Fibroblast of villous mesenchyme (primary cell): ENCODE measurements at regions not wholly inside any gene's neighbourhood (a gene's known extent, or its start where the extent isn't known, plus 50 kb on each side); places are given as distances from the start of the nearest gene placed in this dataset.
"Not testable (repeated sequence)": the region's sequence is repeated elsewhere in the genome, so short reads cannot be mapped to it uniquely, and the experiment has no call there.

ENCODE experiments used
- DNase-seq: peaks from one replicate; pipeline ENCODE4 v3.0.0-alpha.2; 2010; ENCODE audit warnings: low read depth
- H3K4me3 ChIP-seq: 2 replicates; pipeline ENCODE4 v1.5.1; 2011; ENCODE audit warnings: low read depth, mild to moderate bottlenecking, low read length
- CTCF ChIP-seq: IDR thresholded peaks from 2 replicates; pipeline ENCODE4 v1.5.1; 2012; ENCODE audit warnings: low read depth, mild to moderate bottlenecking, low read length; ENCODE audit not compliant: insufficient read depth

DNA sequence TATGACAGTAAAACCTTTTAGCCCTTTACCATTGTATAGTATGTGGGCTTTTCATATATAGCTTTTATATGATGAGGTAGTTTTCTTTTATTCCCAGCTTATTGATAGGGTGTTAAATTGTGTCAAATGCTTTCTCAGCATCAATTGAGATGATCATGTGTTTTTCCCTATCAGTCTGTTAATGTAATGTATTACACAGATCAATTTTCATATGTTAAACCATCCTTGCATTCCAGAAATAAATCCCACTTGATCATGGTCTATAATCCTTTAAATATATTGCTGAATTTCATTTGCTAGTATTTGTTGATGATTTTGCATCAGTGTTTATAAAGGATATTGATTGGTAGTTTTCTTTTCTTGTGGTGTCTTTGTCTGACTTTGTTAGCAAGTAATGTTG lies 603.9 kb downstream of the TRHDE start:
- DNase-seq = no peak
- no peak overlapping the region for H3K4me3 ChIP-seq
- TF ChIP-seq CTCF = no peak

DNA sequence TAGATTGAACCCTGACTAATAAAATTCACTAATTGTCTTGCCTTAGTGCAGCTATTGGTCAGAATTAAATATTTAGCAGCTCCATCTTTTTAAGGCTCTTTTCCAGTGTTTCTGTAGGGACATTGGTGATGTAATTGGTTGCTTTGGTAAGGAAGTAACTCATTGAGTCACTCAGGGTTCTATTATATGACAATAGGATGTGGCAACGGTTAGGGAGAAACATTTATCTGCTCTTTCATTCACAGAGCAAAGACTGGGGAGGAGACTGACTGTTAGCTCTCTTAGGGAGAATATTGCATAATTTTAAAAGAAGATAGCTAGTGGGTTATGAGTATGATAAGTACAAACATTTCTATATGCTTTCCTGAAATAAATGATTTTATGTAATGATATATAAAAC lies 616.5 kb downstream of the TRHDE start:
- H3K4me3 ChIP-seq = no peak overlapping the region
- TF ChIP-seq CTCF = no peak
- no peak for DNase-seq

- no peak overlapping the region for H3K4me3 ChIP-seq
- no peak for TF ChIP-seq CTCF
- DNase-seq = no peak
Measured at GRCh38 chr12:72889791-72890190, 617.6 kb downstream of the TRHDE start.

DNA sequence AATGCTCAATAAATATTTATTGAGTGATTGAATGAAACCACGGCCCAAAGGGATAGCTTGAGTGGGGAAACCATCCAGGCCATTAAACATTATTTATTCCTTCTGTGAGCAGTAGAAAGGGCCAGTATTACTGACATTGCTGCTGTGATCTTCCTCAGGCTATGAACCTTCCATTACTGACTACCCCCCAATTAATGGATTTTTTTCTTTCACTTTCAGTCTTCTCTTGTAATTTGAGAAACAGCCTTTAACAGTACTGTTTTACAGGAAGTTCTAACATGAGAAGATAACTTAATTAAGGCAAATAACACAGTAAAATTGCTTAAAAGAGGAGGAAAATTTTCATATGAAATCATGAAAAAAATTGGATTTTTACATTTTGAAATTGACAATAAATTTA lies 629.5 kb downstream of the TRHDE start:
- no peak for TF ChIP-seq CTCF
- DNase-seq = no peak
- no peak overlapping the region for H3K4me3 ChIP-seq

DNA sequence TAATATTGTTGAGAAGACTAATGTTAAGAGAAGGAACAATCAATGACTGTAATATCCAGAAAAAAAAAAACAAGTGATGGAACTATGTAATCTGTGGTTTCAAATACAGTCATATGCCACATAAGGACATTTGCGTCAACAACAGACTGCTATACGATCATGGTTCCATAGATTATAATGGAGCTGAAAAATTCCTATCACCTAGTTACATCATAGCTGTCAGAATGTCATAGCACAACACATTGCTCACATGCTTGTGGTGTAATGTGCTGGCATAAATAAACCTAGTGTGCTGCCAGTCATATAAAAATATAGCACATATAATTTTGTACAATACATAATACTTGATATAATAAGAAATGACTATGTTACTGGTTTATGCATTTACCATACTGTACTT lies 653.5 kb downstream of the TRHDE start:
- TF ChIP-seq CTCF = no peak
- no peak for DNase-seq
- H3K4me3 ChIP-seq = no peak overlapping the region

DNA sequence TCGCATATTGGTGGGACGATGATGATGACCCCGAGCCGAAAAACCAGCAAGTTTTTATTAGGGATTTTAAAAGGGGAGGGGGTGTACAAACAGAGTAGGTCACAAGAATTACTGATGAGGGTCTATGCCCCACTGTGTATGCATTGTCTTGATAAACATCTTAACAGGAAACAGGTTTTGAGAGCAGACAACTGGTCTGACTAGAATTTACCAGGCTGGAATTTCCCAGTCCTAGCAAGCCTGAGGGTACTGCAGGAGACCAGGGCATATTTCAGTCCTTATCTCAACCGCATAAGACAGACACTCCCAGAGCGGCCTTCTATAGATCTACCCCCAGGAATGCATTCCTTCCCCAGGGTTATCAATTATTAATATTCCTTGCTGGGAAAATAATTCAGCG lies 659.7 kb downstream of the TRHDE start:
- H3K4me3 ChIP-seq, DNase-seq: not testable (repeated sequence)

DNA sequence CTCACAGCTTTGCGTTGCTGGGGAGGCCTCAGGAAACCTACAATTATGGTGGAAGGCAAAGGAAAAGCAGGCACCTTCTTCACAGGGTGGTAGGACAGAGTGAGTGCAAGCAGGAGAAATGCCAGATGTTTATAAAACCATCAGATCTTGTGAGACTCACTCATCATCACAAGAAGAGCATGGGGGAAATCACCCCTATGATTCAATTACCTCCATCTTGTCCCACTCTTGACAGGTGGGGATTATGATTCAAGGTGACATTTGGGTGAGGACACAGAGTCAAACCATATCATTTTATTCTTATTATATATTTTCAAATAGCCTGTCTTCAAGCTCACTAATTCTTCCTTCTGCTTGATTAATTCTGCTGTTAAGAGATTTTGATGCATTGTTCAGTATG lies 665.3 kb downstream of the TRHDE start:
- TF ChIP-seq CTCF = no peak
- H3K4me3 ChIP-seq = no peak overlapping the region
- DNase-seq = no peak

DNA sequence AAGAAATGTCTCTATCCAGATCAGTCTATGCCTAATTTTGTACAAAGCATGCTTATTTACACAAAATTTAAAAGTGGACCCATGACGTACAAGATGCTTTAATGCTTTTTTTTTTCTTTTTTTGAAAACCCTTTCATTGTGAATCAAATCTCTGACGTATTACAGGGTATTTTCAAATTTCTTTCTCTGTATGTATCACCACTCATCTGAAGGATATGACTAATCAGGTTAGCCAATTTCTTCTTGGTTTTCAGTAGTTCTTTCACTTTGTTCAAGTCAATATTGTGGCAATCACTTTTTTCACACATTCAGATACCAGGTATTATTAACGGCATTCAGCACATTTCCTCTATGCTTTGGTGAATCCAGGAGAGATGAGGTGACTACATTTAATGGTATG lies 685.3 kb downstream of the TRHDE start:
- TF ChIP-seq CTCF = no peak
- DNase-seq = no peak
- no peak overlapping the region for H3K4me3 ChIP-seq
